ENCODE measurements at regions not wholly inside any gene's neighbourhood (a gene's known extent, or its start where the extent isn't known, plus 50 kb on each side); places are given as distances from the start of the nearest gene placed in this dataset.

- TF ChIP-seq EZH2 (IDR thresholded peaks at IDR 0.05) (no peak), POLR2AphosphoS5 (IDR thresholded peaks at IDR 0.05; ENCODE audit: borderline replicate concordance, low read depth, low read length) (no peak), FOXP2 (optimal IDR thresholded peaks at IDR 0.05; ENCODE audit: control extremely low read depth, extremely low read length, insufficient read depth) (no peak)
Measured at GRCh38 chr3:137469263-137469662, 294.9 kb upstream of the SOX14 start.
